Adrenal gland (tissue), 9 donors: ENCODE measurements at regions not wholly inside any gene's neighbourhood (a gene's known extent, or its start where the extent isn't known, plus 50 kb on each side); places are given as distances from the start of the nearest gene placed in this dataset.

ENCODE experiments used
- DNase-seq, 7 donors: peaks; one replicate each; pipeline ENCODE4 v3.0.0-alpha.2; 2019 to 2020
- H3K27ac ChIP-seq, 5 donors: fragments of 200-600 bp; sonication (generic) in 4 of 5; 1 replicate in 3 of 5; 2 replicates in 2 of 5; pipeline versions ENCODE4 v1.5.1 to v1.8.0; 2016 to 2020; ENCODE audit warnings: mild to moderate bottlenecking in 1 of 5
- H3K27me3 ChIP-seq: fragments of 200-600 bp; 2 replicates; pipeline ENCODE4 v1.8.0; 2021
- H3K36me3 ChIP-seq, 2 donors: fragments of 200-600 bp; replicated peaks in 1 of 2; 1 replicate in 1 of 2; 2 replicates in 1 of 2; pipeline versions ENCODE4 v1.5.1 to v1.8.0; 2018 to 2022
- H3K4me1 ChIP-seq, 2 donors: fragments of 200-600 bp; replicated peaks in 1 of 2; 1 replicate in 1 of 2; 2 replicates in 1 of 2; pipeline versions ENCODE4 v1.5.1 to v1.8.0; 2018 to 2021
- H3K4me3 ChIP-seq, 4 donors: fragments of 200-600 bp; sonication (generic) in 3 of 4; one replicate each; pipeline ENCODE4 v1.5.1; 2016 to 2018
- H3K9me3 ChIP-seq, 3 donors: fragments of 200-600 bp; sonication (generic) in 1 of 3; replicated peaks in 1 of 3; 1 replicate in 2 of 3; 2 replicates in 1 of 3; pipeline versions ENCODE4 v1.5.1 to v1.8.0; 2016 to 2021
- POLR2A ChIP-seq, 2 donors: fragments of 450-650 bp; IDR thresholded peaks; one replicate each; pipeline ENCODE4 v1.6.1; 2017; ENCODE audit warnings: antibody characterized with exemption in 2 of 2, mild to moderate bottlenecking in 2 of 2, moderate library complexity in 1 of 2
- WGBS, 4 donors: extraction: QIAGEN DNeasy Blood & Tissue Kit in 2 of 4; methylation state at CpG; one replicate each; pipeline versions ENCODE4 v1.1.5 to v1.1.7; 2013 to 2017; 5-methylcytosine and 5-hydroxymethylcytosine counted together
- intact Hi-C, 2 donors: fragments of 100-400 bp; cut with DNase I; formaldehyde crosslinking; loops; one replicate each; pipeline versions ENCODE4 v1.14.1 to v1.15.0; 2022 to 2023
- TF ChIP-seq, protein P1 (sequence below), 6 experiments: fragments of 450-650 bp in 4 of 6; fragments of 200-600 bp in 2 of 6; sonication (generic) in 1 of 6; IDR thresholded peaks; 1 replicate in 5 of 6; 2 replicates in 1 of 6; pipeline versions ENCODE4 v1.5.1 to v1.8.0; 2016 to 2021; ENCODE audit warnings: antibody characterized with exemption in 6 of 6, mild to moderate bottlenecking in 2 of 6, moderate library complexity in 1 of 6
- donor health status: healthy with polysubstance abuse.
- donor health status: Bipolar disorder and iron deficiency.
- donor health status: DM: yes; HTN: yes; CAD: no.
- donor health status: DM: no; HTN: no; CAD: no.
- donor health status: DM: no; HTN: no; CAD: no.

DNA sequence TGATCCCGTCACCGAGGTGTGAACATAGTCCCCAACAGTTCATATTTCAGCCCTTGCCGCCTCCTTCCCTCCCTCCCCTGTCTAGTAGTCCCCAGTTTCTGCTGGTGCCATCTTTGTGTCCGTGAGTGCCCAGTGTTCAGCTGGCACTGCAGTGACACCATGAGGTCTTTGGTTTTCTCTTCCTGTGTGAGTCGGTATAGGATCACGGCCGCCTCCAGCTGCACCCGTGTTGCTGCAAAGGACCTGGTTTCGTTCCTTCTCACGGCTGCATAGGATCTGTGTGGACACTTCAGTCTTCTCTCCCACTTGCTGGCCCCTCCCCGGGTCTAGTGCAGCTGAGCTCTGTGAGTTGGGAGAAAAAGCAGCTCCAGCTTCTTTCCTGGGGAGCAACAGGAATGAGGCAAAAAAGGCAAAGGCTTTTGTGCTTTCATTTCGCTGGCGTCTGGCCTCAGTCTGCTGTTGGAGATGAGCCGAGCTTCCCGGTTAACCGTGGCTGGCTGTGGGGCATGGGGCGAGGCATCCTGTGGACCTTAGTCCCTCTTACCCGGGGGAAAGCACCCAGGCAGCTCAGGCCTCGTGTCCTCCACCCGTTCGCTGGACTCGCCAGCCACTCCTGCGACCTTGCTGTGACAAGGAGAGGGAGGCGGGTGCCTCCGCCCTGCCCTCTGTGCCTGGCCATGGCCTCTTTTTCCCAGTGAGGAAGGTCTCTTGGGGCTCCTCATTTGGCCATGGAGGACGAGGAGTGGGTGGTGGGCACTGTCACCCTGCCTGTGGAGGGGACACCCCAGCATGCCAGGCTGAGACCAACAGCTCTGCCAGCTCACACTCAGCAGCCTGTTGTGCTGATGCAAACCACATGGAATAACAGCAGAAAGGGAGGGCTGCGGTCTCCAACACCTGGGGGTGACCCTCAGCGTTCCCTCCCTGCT lies 196.5 kb downstream of the TEX29 start:
- no peak for DNase-seq
- peaks cover 7% of the 10 kb centered on the region for H3K27me3 ChIP-seq
- no peaks in the 10 kb centered on the region for H3K36me3 ChIP-seq
- no peak overlapping the region for H3K4me3 ChIP-seq
- no peaks in the 10 kb centered on the region for H3K4me1 ChIP-seq
- H3K27ac ChIP-seq: no peak overlapping the region
- TF ChIP-seq POLR2A (IDR thresholded peaks at IDR 0.05): no peak
- TF ChIP-seq, protein P1, sequence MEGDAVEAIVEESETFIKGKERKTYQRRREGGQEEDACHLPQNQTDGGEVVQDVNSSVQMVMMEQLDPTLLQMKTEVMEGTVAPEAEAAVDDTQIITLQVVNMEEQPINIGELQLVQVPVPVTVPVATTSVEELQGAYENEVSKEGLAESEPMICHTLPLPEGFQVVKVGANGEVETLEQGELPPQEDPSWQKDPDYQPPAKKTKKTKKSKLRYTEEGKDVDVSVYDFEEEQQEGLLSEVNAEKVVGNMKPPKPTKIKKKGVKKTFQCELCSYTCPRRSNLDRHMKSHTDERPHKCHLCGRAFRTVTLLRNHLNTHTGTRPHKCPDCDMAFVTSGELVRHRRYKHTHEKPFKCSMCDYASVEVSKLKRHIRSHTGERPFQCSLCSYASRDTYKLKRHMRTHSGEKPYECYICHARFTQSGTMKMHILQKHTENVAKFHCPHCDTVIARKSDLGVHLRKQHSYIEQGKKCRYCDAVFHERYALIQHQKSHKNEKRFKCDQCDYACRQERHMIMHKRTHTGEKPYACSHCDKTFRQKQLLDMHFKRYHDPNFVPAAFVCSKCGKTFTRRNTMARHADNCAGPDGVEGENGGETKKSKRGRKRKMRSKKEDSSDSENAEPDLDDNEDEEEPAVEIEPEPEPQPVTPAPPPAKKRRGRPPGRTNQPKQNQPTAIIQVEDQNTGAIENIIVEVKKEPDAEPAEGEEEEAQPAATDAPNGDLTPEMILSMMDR (IDR thresholded peaks at IDR 0.05): no peak
- WGBS, 4 donors: 61 to 69% (median 63%) methylated on average over 20 to 28 of the region's 28 CpGs
- intact Hi-C loops: no loop called here
- H3K9me3 ChIP-seq: no peaks in the 10 kb centered on the region

DNA sequence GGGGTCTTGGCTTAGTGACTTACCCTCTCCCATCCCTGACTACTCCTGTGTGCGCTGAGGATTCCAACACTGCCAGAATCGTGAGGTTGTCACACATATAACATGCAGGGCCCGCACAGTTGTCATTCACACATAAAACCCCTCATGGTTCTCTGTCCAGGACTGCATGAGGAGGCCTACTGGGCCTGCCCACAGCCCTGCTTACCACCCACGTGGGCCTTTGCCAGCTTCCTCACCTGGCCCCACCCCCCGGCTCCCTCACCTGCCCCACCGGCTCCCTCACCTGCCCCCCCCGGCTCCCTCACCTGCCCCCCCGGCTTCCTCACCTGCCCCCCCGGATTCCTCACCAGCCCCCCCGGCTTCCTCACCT lies 197.2 kb downstream of the TEX29 start:
- Histone ChIP-seq H3K27ac (no peak overlapping the region), H3K36me3 (no peaks in the 10 kb centered on the region), H3K27me3 (peaks cover 7% of the 10 kb centered on the region), H3K4me1 (no peaks in the 10 kb centered on the region), H3K9me3 (no peaks in the 10 kb centered on the region), H3K4me3 (no peak overlapping the region)
- DNase-seq: no peak
- WGBS, 4 donors: 60 to 88% (median 70%) methylated on average over 3 to 10 of the region's 10 CpGs
- TF ChIP-seq, protein P1 (IDR thresholded peaks at IDR 0.05): no peak
- no peak for TF ChIP-seq POLR2A (IDR thresholded peaks at IDR 0.05)
- intact Hi-C loops: no loop called here

DNA sequence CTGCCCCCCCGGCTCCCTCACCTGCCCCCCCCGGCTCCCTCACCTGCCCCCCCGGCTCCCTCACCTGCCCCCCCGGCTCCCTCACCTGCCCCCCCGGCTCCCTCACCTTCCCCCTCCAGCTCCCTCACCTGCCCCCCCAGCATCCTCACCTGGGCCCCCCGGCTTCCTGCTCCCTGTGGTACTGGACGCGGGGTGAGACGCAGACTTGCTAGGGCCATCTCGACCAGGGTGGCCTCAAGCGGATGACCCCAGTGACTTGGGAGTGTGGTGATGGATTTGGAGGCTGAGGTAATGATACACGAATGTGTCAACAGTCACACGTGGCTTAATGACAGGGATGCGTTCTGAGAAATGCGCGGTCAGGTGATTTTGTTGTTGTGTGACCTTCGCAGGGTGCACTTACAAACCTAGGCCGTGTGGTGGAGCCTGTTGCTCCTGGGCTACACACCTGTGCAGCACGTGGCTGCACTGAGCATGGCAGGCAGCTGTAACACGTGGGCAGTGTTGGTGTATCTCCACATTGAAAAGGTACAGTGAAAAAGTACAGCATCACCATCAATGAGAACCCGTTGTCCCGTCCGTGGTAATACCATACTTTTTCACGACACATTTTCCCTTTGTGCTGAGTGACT lies 197.8 kb downstream of the TEX29 start:
- intact Hi-C loops: no loop called here
- Histone ChIP-seq H3K4me1 (no peaks in the 10 kb centered on the region), H3K4me3 (no peak overlapping the region), H3K36me3 (no peaks in the 10 kb centered on the region), H3K27ac (no peak overlapping the region), H3K9me3 (no peaks in the 10 kb centered on the region), H3K27me3 (peaks cover 7% of the 10 kb centered on the region)
- TF ChIP-seq, protein P1 (IDR thresholded peaks at IDR 0.05): no peak
- TF ChIP-seq POLR2A (IDR thresholded peaks at IDR 0.05): no peak
- no peak for DNase-seq
- 71 to 77% (median 73%) methylated on average over 15 to 24 of the region's 24 CpGs for WGBS, 4 donors

DNA sequence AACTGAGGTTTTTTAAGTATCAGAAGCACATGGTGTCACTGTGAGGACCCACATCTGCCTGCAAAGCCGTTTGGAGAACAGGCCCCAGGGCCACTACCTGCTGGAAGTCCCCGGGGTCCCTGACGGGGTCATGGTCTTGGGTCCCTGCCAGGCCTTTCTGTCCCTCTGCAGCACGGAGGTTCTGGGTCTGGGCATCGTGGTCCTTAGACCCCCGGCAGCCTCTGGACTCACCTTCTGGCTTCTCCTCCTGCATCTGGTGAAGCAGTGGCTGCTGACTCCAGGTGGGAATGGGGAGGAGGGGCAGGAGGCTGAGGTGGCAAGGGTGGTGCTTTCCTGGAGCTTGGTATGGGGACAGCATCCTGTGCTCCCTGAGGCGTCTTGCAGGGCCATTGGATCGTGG lies 198.6 kb downstream of the TEX29 start:
- intact Hi-C loops: no loop called here
- WGBS, 4 donors: 69 to 80% (median 77%) methylated on average over 4 to 8 of the region's 8 CpGs
- H3K4me3 ChIP-seq: no peak overlapping the region
- H3K27ac ChIP-seq: no peak overlapping the region
- H3K9me3 ChIP-seq: no peaks in the 10 kb centered on the region
- H3K27me3 ChIP-seq: peaks cover 3% of the 10 kb centered on the region
- no peaks in the 10 kb centered on the region for H3K36me3 ChIP-seq
- H3K4me1 ChIP-seq: no peaks in the 10 kb centered on the region
- TF ChIP-seq, protein P1 (IDR thresholded peaks at IDR 0.05): no peak
- no peak for DNase-seq
